Neuronal stem cell (in vitro differentiated cells): ENCODE measurements at regions not wholly inside any gene's neighbourhood (a gene's known extent, or its start where the extent isn't known, plus 50 kb on each side); places are given as distances from the start of the nearest gene placed in this dataset.

Source experiments
- DNase-seq: peaks from one replicate; pipeline ENCODE4 v3.0.0-alpha.2; 2013; ENCODE audit warnings: low spot score
- H2AFZ ChIP-seq: one replicate; pipeline ENCODE4 v1.6.1; 2013; ENCODE audit warnings: mild to moderate bottlenecking, low read length, inconsistent platforms
- H2AK5ac ChIP-seq: 2 replicates; pipeline ENCODE4 v1.6.1; 2013; ENCODE audit warnings: low read depth, mild to moderate bottlenecking, inconsistent platforms, low read length, moderate library complexity, mixed read lengths
- H2BK120ac ChIP-seq: 2 replicates; pipeline ENCODE4 v1.6.1; 2013; ENCODE audit warnings: low read depth, mild to moderate bottlenecking, inconsistent platforms, low read length, moderate library complexity, mixed read lengths
- H2BK12ac ChIP-seq: one replicate; pipeline ENCODE4 v1.6.1; 2013; ENCODE audit warnings: low read length, inconsistent platforms
- H2BK15ac ChIP-seq: 2 replicates; pipeline ENCODE4 v1.6.1; 2013; ENCODE audit warnings: mild to moderate bottlenecking, low read length, inconsistent platforms, mixed read lengths
- H2BK5ac ChIP-seq: one replicate; pipeline ENCODE4 v1.6.1; 2013; ENCODE audit warnings: inconsistent platforms, mild to moderate bottlenecking, low read length, moderate library complexity
- H3K14ac ChIP-seq: one replicate; pipeline ENCODE4 v1.6.1; 2013; ENCODE audit warnings: low read length, inconsistent platforms
- H3K18ac ChIP-seq: 2 replicates; pipeline ENCODE4 v1.6.1; 2013; ENCODE audit warnings: low read length, inconsistent platforms
- H3K23ac ChIP-seq: 2 replicates; pipeline ENCODE4 v1.6.1; 2013; ENCODE audit warnings: low read depth, mild to moderate bottlenecking, mixed read lengths, low read length, inconsistent platforms; ENCODE audit not compliant: poor library complexity
- H3K27ac ChIP-seq: replicated peaks from 3 replicates; pipeline ENCODE4 v1.5.1; 2013; ENCODE audit warnings: low read length, inconsistent platforms
- H3K27me3 ChIP-seq, 3 experiments: 2 replicates each; pipeline ENCODE4 v1.6.1; 2013; ENCODE audit warnings: low read length in 3 of 3, mild to moderate bottlenecking in 2 of 3, inconsistent platforms in 1 of 3, low read depth in 1 of 3, mixed read lengths in 1 of 3, moderate library complexity in 1 of 3; ENCODE audit not compliant: control insufficient read depth in 3 of 3, insufficient read depth in 3 of 3
- H3K36me3 ChIP-seq, 2 donors: replicated peaks in 1 of 2; 2 replicates each; pipeline ENCODE4 v1.6.1; 2013; ENCODE audit warnings: low read length in 2 of 2; ENCODE audit not compliant: control insufficient read depth in 2 of 2, insufficient read depth in 2 of 2
- H3K4ac ChIP-seq: 2 replicates; pipeline ENCODE4 v1.6.1; 2013; ENCODE audit warnings: inconsistent platforms, mild to moderate bottlenecking, low read length, moderate library complexity
- H3K4me1 ChIP-seq, 2 donors: 1 replicate in 1 of 2; 2 replicates in 1 of 2; pipeline ENCODE4 v1.6.1; 2013; ENCODE audit warnings: low read length in 2 of 2, low read depth in 1 of 2; ENCODE audit not compliant: control insufficient read depth in 2 of 2, insufficient read depth in 1 of 2
- H3K4me2 ChIP-seq: one replicate; pipeline ENCODE4 v1.6.1; 2013; ENCODE audit warnings: mild to moderate bottlenecking, low read length, inconsistent platforms; ENCODE audit not compliant: insufficient read depth, poor library complexity, severe bottlenecking
- H3K4me3 ChIP-seq, 2 donors: 2 replicates each; pipeline ENCODE4 v1.5.1; 2013; ENCODE audit warnings: low read length in 2 of 2, mild to moderate bottlenecking in 2 of 2, inconsistent platforms in 1 of 2, moderate library complexity in 1 of 2
- H3K79me1 ChIP-seq: one replicate; pipeline ENCODE4 v1.6.1; 2013; ENCODE audit warnings: low read depth, mild to moderate bottlenecking, inconsistent platforms, low read length, moderate library complexity
- H3K9ac ChIP-seq: one replicate; pipeline ENCODE4 v1.6.1; 2013; ENCODE audit warnings: mild to moderate bottlenecking, low read depth, low read length, inconsistent platforms; ENCODE audit not compliant: poor library complexity
- H3K9me3 ChIP-seq, 2 donors: replicated peaks in 1 of 2; 2 replicates each; pipeline versions ENCODE3 to v1.6.1; 2013; ENCODE audit warnings: low read length in 2 of 2, mild to moderate bottlenecking in 2 of 2, inconsistent platforms in 1 of 2, low read depth in 1 of 2, mixed read lengths in 1 of 2, moderate library complexity in 1 of 2; ENCODE audit not compliant: control insufficient read depth in 2 of 2, insufficient read depth in 1 of 2
- H4K8ac ChIP-seq: one replicate; pipeline ENCODE4 v1.6.1; 2013; ENCODE audit warnings: low read depth, mild to moderate bottlenecking, inconsistent platforms, low read length, moderate library complexity
- H4K91ac ChIP-seq: one replicate; pipeline ENCODE4 v1.6.1; 2013; ENCODE audit warnings: low read length, low read depth, mild to moderate bottlenecking, inconsistent platforms; ENCODE audit not compliant: poor library complexity
- WGBS, 2 donors: extraction: QIAGEN DNeasy Blood & Tissue Kit; methylation state at CpG; one replicate each; pipeline ENCODE4 v1.1.7; 2013; ENCODE audit warnings: missing lambda C conversion rate in 2 of 2, mixed read lengths in 1 of 2; ENCODE audit not compliant: insufficient read length in 2 of 2, insufficient replicate concordance in 1 of 2; ENCODE audit errors: extremely low coverage in 2 of 2; 5-methylcytosine and 5-hydroxymethylcytosine counted together

- Histone ChIP-seq H3K4me1 (peaks cover 0 to 6% of the 10 kb centered on the region in 2 donors), H3K27me3 (peaks cover 0 to 2% (median 0%) of the 10 kb centered on the region in 3 experiments), H3K27ac (no peak overlapping the region), H3K4me3 (no peak overlapping the region), H3K14ac (no peak overlapping the region), H3K23ac (peak overlapping the region; percentile 2), H3K18ac (peak overlapping the region; percentile 74), H2BK15ac (no peak overlapping the region), H3K79me1 (peaks cover 3% of the 10 kb centered on the region), H3K4ac (no peak overlapping the region), H2AFZ (no peak overlapping the region), H2AK5ac (peak overlapping the region; percentile 79), H3K4me2 (no peak overlapping the region), H3K9me3 (no peaks in the 10 kb centered on the region), H4K8ac (no peak overlapping the region), H4K91ac (no peak overlapping the region), H3K36me3 (no peaks in the 10 kb centered on the region), H2BK5ac (no peak overlapping the region), H2BK120ac (no peak overlapping the region), H3K9ac (no peak overlapping the region), H2BK12ac (peak overlapping the region; percentile 67)
- no peak for DNase-seq
- WGBS, 2 donors = no CpG with 5 or more reads among the region's 12 CpGs
Measured at GRCh38 chr17:79428988-79429387, 181.9 kb downstream of the RBFOX3 start.

GRCh38 chr17:79427621-79428539 is 183.0 kb downstream of the RBFOX3 start:
- no peak overlapping the region for H2BK5ac ChIP-seq
- H2AFZ ChIP-seq = no peak overlapping the region
- no peak overlapping the region for H3K4me2 ChIP-seq
- no peak for DNase-seq
- H3K14ac ChIP-seq = peak overlapping the region; percentile 21
- H3K18ac ChIP-seq = peak overlapping the region; percentile 38
- H3K4me1 ChIP-seq = peaks cover 0 to 6% of the 10 kb centered on the region in 2 donors
- H4K8ac ChIP-seq = no peak overlapping the region
- H3K36me3 ChIP-seq = no peaks in the 10 kb centered on the region
- peak overlapping the region; percentile 50 for H2BK12ac ChIP-seq
- no peak overlapping the region for H2BK120ac ChIP-seq
- peak overlapping the region; percentile 73 for H2AK5ac ChIP-seq
- no peak overlapping the region for H3K4me3 ChIP-seq
- no peaks in the 10 kb centered on the region for H3K79me1 ChIP-seq
- no peak overlapping the region for H4K91ac ChIP-seq
- H3K23ac ChIP-seq = peak overlapping the region; percentile 40
- no peak overlapping the region for H3K4ac ChIP-seq
- H3K27me3 ChIP-seq = no peaks in the 10 kb centered on the region
- WGBS, 2 donors = no CpG with 5 or more reads among the region's 24 CpGs
- peak overlapping the region; percentile 51 for H3K9ac ChIP-seq
- H2BK15ac ChIP-seq = no peak overlapping the region
- no peak overlapping the region for H3K27ac ChIP-seq
- H3K9me3 ChIP-seq = no peaks in the 10 kb centered on the region

GRCh38 chr17:79425686-79426085 is 185.2 kb downstream of the RBFOX3 start:
- Histone ChIP-seq H3K27me3 (no peaks in the 10 kb centered on the region), H3K4me2 (no peak overlapping the region)
- no CpG with 5 or more reads among the region's 14 CpGs for WGBS, 2 donors

GRCh38 chr17:79424471-79425185 is 186.2 kb downstream of the RBFOX3 start:
- DNase-seq = no peak
- no peak overlapping the region for H3K23ac ChIP-seq

More at GRCh38 chr17:79425686-79426085, 185.2 kb downstream of the RBFOX3 start:
- Histone ChIP-seq H2AFZ (no peak overlapping the region), H3K9me3 (no peaks in the 10 kb centered on the region), H3K27ac (no peak overlapping the region), H3K4me3 (no peak overlapping the region), H3K14ac (peak overlapping the region; percentile 43), H3K4me1 (peaks cover 0 to 10% of the 10 kb centered on the region in 2 donors), H4K8ac (no peak overlapping the region), H3K36me3 (no peaks in the 10 kb centered on the region), H3K79me1 (no peaks in the 10 kb centered on the region), H3K23ac (peak overlapping the region; percentile 58), H3K18ac (peak overlapping the region; percentile 31), H2AK5ac (peak overlapping the region; percentile 47), H2BK15ac (peak overlapping the region; percentile 78), H2BK5ac (no peak overlapping the region), H4K91ac (no peak overlapping the region), H3K9ac (no peak overlapping the region), H2BK120ac (no peak overlapping the region), H2BK12ac (no peak overlapping the region), H3K4ac (no peak overlapping the region)
- no peak for DNase-seq

More at GRCh38 chr17:79424471-79425185, 186.2 kb downstream of the RBFOX3 start:
- no peak overlapping the region for H3K14ac ChIP-seq
- H3K4ac ChIP-seq = no peak overlapping the region
- no peaks in the 10 kb centered on the region for H3K27me3 ChIP-seq
- peak overlapping the region; percentile 48 for H2BK120ac ChIP-seq
- H3K79me1 ChIP-seq = no peaks in the 10 kb centered on the region
- no peak overlapping the region for H2AFZ ChIP-seq
- H3K4me2 ChIP-seq = no peak overlapping the region
- no peaks in the 10 kb centered on the region for H3K9me3 ChIP-seq
- no CpG with 5 or more reads among the region's 9 CpGs for WGBS, 2 donors
- peak overlapping the region; percentile 79 for H2AK5ac ChIP-seq
- H4K91ac ChIP-seq = no peak overlapping the region
- peak overlapping the region; percentile 35 for H3K18ac ChIP-seq
- H3K4me1 ChIP-seq = peaks cover 0 to 15% of the 10 kb centered on the region in 2 donors
- H2BK15ac ChIP-seq = peak overlapping the region; percentile 59
- H3K4me3 ChIP-seq = no peak overlapping the region
- peak overlapping the region; percentile 34 for H2BK12ac ChIP-seq
- no peak overlapping the region for H4K8ac ChIP-seq
- H3K9ac ChIP-seq = no peak overlapping the region
- no peaks in the 10 kb centered on the region for H3K36me3 ChIP-seq
- peak overlapping the region; percentile 9 for H2BK5ac ChIP-seq
- no peak overlapping the region for H3K27ac ChIP-seq
